GM12878 (cell line): ENCODE measurements at regions not wholly inside any gene's neighbourhood (a gene's known extent, or its start where the extent isn't known, plus 50 kb on each side); places are given as distances from the start of the nearest gene placed in this dataset.

Source experiments
- ATAC-seq: fragments of 200-7000 bp; cut with Tn5 transposase; 3 replicates; pipeline ENCODE4 v1.9.1; 2020; ENCODE audit warnings: mild to moderate bottlenecking, moderate library complexity
- BruUV-seq: library from RNA; stranded (reverse); fragments of 400-500 nt; replicated peaks from 2 replicates; lab custom pipeline; 2021; lab: Mats Ljungman, UMichigan
- CTCF ChIA-PET: fragments of 300-600 bp; sonication (Branson Sonifier 250); formaldehyde crosslinking; extraction: SDS; loops from one replicate; lab custom pipeline; 2021; ENCODE audit warnings: inconsistent platforms; lab: Yijun Ruan, JAX
- POLR2A ChIA-PET: fragments of 350-600 bp; formaldehyde crosslinking; extraction: SDS; loops from one replicate; lab custom pipeline; 2021; ENCODE audit warnings: inconsistent platforms; lab: Charles Lee
- RAD21 ChIA-PET: fragments of 300-600 bp; sonication (Branson Sonifier 250); formaldehyde crosslinking; loops from one replicate; lab custom pipeline; 2023; ENCODE audit warnings: antibody characterized with exemption; ENCODE audit not compliant: unreplicated experiment; lab: Charles Lee
- SMC1A ChIA-PET: fragments of 300-600 bp; sonication (Branson Sonifier 250); formaldehyde crosslinking; loops from one replicate; lab custom pipeline; 2023; ENCODE audit not compliant: unreplicated experiment, uncharacterized antibody; lab: Charles Lee
- DNase-seq: peaks from one replicate; pipeline ENCODE4 v3.0.0-alpha.2; 2011; ENCODE audit warnings: low read depth, low spot score
- FAIRE-seq: peaks from 3 replicates; lab custom pipeline; 2011; peaks lifted over from hg19 to GRCh38; lab: Jason Lieb, UNC
- H2AFZ ChIP-seq: 2 replicates; pipeline ENCODE4 v1.6.0; 2011; ENCODE audit warnings: low read depth, low read length, control low read depth; ENCODE audit not compliant: control insufficient read depth
- H3K27ac ChIP-seq: 2 replicates; pipeline ENCODE4 v1.5.1; 2011; ENCODE audit warnings: control low read depth; ENCODE audit not compliant: control insufficient read depth, insufficient read depth
- H3K27me3 ChIP-seq, 2 experiments: replicated peaks in 1 of 2; 2 replicates each; pipeline versions ENCODE4 v1.6.0 to v1.6.1; 2011; ENCODE audit warnings: low read length in 1 of 2; ENCODE audit not compliant: control insufficient read depth in 2 of 2, insufficient read depth in 2 of 2
- H3K36me3 ChIP-seq, 2 experiments: 2 replicates each; pipeline ENCODE4 v1.5.1; 2011; ENCODE audit warnings: low read length in 1 of 2; ENCODE audit not compliant: control insufficient read depth in 2 of 2, insufficient read depth in 2 of 2
- H3K4me1 ChIP-seq: 2 replicates; pipeline ENCODE4 v1.6.1; 2011; ENCODE audit warnings: mild to moderate bottlenecking, low read length, moderate library complexity, mixed read lengths; ENCODE audit not compliant: control insufficient read depth, insufficient read depth
- H3K4me2 ChIP-seq: 2 replicates; pipeline ENCODE4 v1.6.0; 2011; ENCODE audit warnings: control low read depth; ENCODE audit not compliant: control insufficient read depth, insufficient read depth
- H3K4me3 ChIP-seq: fragments of 200-600 bp; sonication (generic); 2 replicates; pipeline ENCODE4 v1.5.1; 2016
- H3K79me2 ChIP-seq: 2 replicates; pipeline ENCODE4 v1.6.0; 2011; ENCODE audit warnings: low read length; ENCODE audit not compliant: control insufficient read depth, insufficient read depth
- H3K9ac ChIP-seq: 2 replicates; pipeline ENCODE4 v1.8.0; 2011; ENCODE audit warnings: low read length, control low read depth, mixed read lengths; ENCODE audit not compliant: control insufficient read depth, insufficient read depth
- H3K9me3 ChIP-seq: replicated peaks from 3 replicates; pipeline ENCODE4 v1.5.1; 2011; ENCODE audit warnings: mild to moderate bottlenecking, low read length; ENCODE audit not compliant: control insufficient read depth, insufficient read depth
- H4K20me1 ChIP-seq: 2 replicates; pipeline ENCODE4 v1.6.0; 2011; ENCODE audit not compliant: control insufficient read depth, insufficient read depth
- CHD4 ChIP-seq: fragments of 200-600 bp; sonication (generic); IDR thresholded peaks from 2 replicates; pipeline ENCODE4 v1.6.1; 2016; ENCODE audit warnings: mild to moderate bottlenecking
- CUX1 ChIP-seq: IDR thresholded peaks from 2 replicates; pipeline ENCODE4 v1.6.1; 2012; ENCODE audit warnings: improper control_type of control experiment, low read depth, low read length; ENCODE audit not compliant: insufficient replicate concordance
- EP300 ChIP-seq, 2 experiments: fragments of 150-350 bp in 1 of 2; IDR thresholded peaks; 2 replicates each; pipeline ENCODE4 v1.6.1; 2011 to 2012; ENCODE audit warnings: low read depth in 2 of 2, low read length in 2 of 2, borderline replicate concordance in 1 of 2, improper control_type of control experiment in 1 of 2, inconsistent platforms in 1 of 2; ENCODE audit not compliant: control insufficient read depth in 1 of 2
- HDGF ChIP-seq: fragments of 450-650 bp; IDR thresholded peaks from 2 replicates; pipeline ENCODE4 v1.6.1; 2016; ENCODE audit warnings: antibody characterized with exemption
- IRF5 ChIP-seq: fragments of 450-650 bp; IDR thresholded peaks from 2 replicates; pipeline ENCODE4 v1.6.1; 2017; ENCODE audit warnings: borderline replicate concordance
- KLF5 ChIP-seq: fragments of 450-650 bp; IDR thresholded peaks from 2 replicates; pipeline ENCODE4 v1.6.1; 2014; ENCODE audit warnings: mild to moderate bottlenecking; ENCODE audit not compliant: partially characterized antibody
- MTA2 ChIP-seq: fragments of 450-650 bp; IDR thresholded peaks from 2 replicates; pipeline ENCODE4 v1.6.1; 2016; ENCODE audit warnings: low read depth, mild to moderate bottlenecking, moderate library complexity
- NFYB ChIP-seq: IDR thresholded peaks from 2 replicates; pipeline ENCODE4 v1.6.1; 2011; ENCODE audit warnings: low read depth, mild to moderate bottlenecking, low read length, improper control_type of control experiment, moderate library complexity; ENCODE audit not compliant: insufficient read depth
- PAX5 ChIP-seq: IDR thresholded peaks from 2 replicates; pipeline ENCODE4 v1.6.1; 2011; ENCODE audit warnings: low read depth, low read length, borderline replicate concordance
- PML ChIP-seq: IDR thresholded peaks from 2 replicates; pipeline ENCODE4 v1.6.1; 2012; ENCODE audit warnings: low read length, inconsistent platforms
- RBBP5 ChIP-seq: fragments of 200-600 bp; sonication (generic); conservative IDR thresholded peaks from 2 replicates; pipeline ENCODE4 v1.6.1; 2016
- SMARCA5 ChIP-seq: fragments of 450-650 bp; IDR thresholded peaks from 2 replicates; pipeline ENCODE4 v1.6.1; 2017; ENCODE audit warnings: mild to moderate bottlenecking
- SUPT20H ChIP-seq: IDR thresholded peaks from 2 replicates; pipeline ENCODE4 v1.6.1; 2011; ENCODE audit warnings: low read depth, mild to moderate bottlenecking, low read length, moderate library complexity, borderline replicate concordance; ENCODE audit not compliant: control insufficient read depth
- WGBS: methylation state at CpG from one replicate; pipeline ENCODE4 v1.1.6; 2016; ENCODE audit warnings: low lambda C conversion rate; ENCODE audit not compliant: insufficient replicate concordance, insufficient coverage; ENCODE audit errors: missing lambda C conversion rate; 5-methylcytosine and 5-hydroxymethylcytosine counted together
- in situ Hi-C: fragments of 300-500 bp; cut with MboI; formaldehyde crosslinking; loops from 9 replicates; pipeline ENCODE4 v1.14.3; 2018; ENCODE audit warnings: mixed read lengths
- intact Hi-C: fragments of 100-400 bp; cut with micrococcal nuclease; formaldehyde crosslinking; loops from one replicate; pipeline ENCODE4 v1.14.2; 2022; ENCODE audit not compliant: unreplicated experiment

- WGBS = 54% methylated on average over 3 of the region's 3 CpGs
Measured at GRCh38 chr14:25869854-25870253, 728.0 kb downstream of the NOVA1 start.

More at GRCh38 chr14:25869854-25870253, 728.0 kb downstream of the NOVA1 start:
- Histone ChIP-seq H3K27ac (no peak overlapping the region), H3K9me3 (no peaks in the 10 kb centered on the region), H3K9ac (no peak overlapping the region), H3K27me3 (no peaks in the 10 kb centered on the region), H3K36me3 (no peaks in the 10 kb centered on the region), H3K4me3 (no peak overlapping the region), H3K79me2 (no peaks in the 10 kb centered on the region), H4K20me1 (no peaks in the 10 kb centered on the region), H3K4me1 (no peaks in the 10 kb centered on the region), H2AFZ (no peak overlapping the region), H3K4me2 (no peak overlapping the region)
- intact Hi-C loops (no loop called here), in situ Hi-C loops (no loop called here)
- TF ChIP-seq CUX1 (no peak), CHD4 (no peak), EP300 (IDR thresholded peaks at IDR 0.05; ENCODE audit: borderline replicate concordance in 1 of 2, control insufficient read depth in 1 of 2, low read depth in 2 of 2, low read length in 2 of 2) (no peak), SUPT20H (no peak), HDGF (no peak), NFYB (no peak), KLF5 (no peak), PAX5 (no peak), RBBP5 (no peak), MTA2 (no peak), SMARCA5 (no peak), PML (no peak), IRF5 (no peak)
- CTCF ChIA-PET = no interaction called here
- SMC1A ChIA-PET = no interaction called here
- no peak for ATAC-seq
- POLR2A ChIA-PET = no interaction called here
- RAD21 ChIA-PET = no interaction called here
- no peak for FAIRE-seq
- no TSS peak for BruUV-seq
- no peak for DNase-seq
